ENCODE measurements at regions not wholly inside any gene's neighbourhood (a gene's known extent, or its start where the extent isn't known, plus 50 kb on each side); places are given as distances from the start of the nearest gene placed in this dataset.

DNA sequence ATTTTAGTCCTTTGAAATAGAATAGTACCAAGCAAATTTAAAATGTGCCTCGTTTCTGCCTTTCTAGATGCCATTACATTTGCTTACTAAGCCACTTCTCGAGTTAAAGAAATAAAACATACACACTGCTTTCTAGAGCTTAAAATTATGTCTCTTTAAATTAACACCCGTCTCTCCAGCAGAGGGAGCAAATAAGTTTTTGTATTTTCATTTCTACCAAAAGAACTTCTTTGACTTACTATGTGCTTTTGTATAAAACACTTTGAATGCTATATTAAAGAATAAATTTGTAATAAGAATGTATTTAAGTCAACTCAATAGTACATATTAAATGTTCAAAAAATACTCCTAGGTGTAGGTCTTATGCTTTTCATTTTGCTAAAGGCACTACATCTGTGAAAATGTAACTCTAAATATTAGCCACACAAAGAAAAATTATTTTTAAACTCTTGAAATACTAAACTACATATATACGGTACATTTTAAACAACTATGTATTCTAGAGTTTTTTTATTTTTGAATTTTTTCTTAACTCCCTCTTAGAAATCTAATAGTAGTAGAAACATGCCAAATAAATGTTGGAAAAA, 269.3 kb upstream of the MIR17HG start:
- Mint-ChIP-seq H3K4me3 (ENCODE audit: unreplicated experiment) (no peak overlapping the region), H3K9me3 (ENCODE audit: unreplicated experiment) (peaks cover 2% of the 10 kb centered on the region), H3K27ac (ENCODE audit: unreplicated experiment) (no peak overlapping the region), H3K27me3 (ENCODE audit: unreplicated experiment) (no peaks in the 10 kb centered on the region), H3K4me1 (ENCODE audit: low read depth, unreplicated experiment) (no peaks in the 10 kb centered on the region), H3K36me3 (ENCODE audit: unreplicated experiment) (no peaks in the 10 kb centered on the region)
- peak; percentile 78 for TF ChIP-seq CTCF (IDR thresholded peaks at IDR 0.05; ENCODE audit: partially characterized antibody, unreplicated experiment)
- DNase-seq, result no peak

DNA sequence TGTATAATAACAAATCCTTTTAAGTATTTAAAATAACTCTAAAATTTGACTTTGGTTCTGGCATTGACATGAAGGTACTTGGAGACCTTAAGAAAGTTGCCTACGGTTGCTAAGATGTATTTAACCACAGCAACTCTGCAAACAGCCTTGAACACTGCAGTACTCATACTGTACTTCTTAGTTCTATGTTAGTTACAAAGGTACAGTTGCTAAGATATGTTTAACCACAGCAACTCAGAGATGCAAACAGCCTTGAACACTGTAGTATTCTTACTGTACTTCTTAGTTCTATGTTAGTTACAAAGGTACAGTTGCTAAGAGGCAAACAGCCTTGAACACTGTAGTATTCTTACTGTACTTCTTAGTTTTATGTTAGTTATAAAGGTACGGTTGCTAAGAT, 268.3 kb upstream of the MIR17HG start:
- no peaks in the 10 kb centered on the region for H3K27me3 Mint-ChIP-seq (ENCODE audit: unreplicated experiment)

DNA sequence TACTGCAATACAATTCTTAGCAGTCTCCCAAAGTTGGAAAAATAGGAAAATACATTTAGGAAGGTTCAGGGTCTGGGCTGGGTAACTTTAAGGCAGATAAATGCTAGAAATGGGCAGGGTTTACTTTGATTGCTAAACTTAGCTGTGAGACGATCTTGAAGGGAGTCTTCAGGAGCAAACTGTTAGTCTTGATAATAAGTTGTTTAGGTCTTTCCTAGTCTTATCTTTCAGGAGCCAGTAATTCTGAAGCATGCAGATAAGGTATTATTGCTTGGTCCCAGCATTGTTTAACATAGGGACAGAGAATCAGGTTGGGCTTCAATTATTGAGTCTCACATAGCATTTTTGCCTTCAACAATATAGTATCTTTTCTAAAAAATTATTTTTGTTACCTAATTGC, 262.4 kb upstream of the MIR17HG start:
- H3K36me3 Mint-ChIP-seq (ENCODE audit: unreplicated experiment), result no peaks in the 10 kb centered on the region
- no peaks in the 10 kb centered on the region for H3K27me3 Mint-ChIP-seq (ENCODE audit: unreplicated experiment)
- DNase-seq, result no peak
- H3K9me3 Mint-ChIP-seq (ENCODE audit: unreplicated experiment), result peaks cover 2% of the 10 kb centered on the region
- no peak overlapping the region for H3K4me3 Mint-ChIP-seq (ENCODE audit: unreplicated experiment)
- no peak for TF ChIP-seq CTCF (IDR thresholded peaks at IDR 0.05; ENCODE audit: partially characterized antibody, unreplicated experiment)
- peaks cover 12% of the 10 kb centered on the region for H3K4me1 Mint-ChIP-seq (ENCODE audit: low read depth, unreplicated experiment)
- H3K27ac Mint-ChIP-seq (ENCODE audit: unreplicated experiment), result no peak overlapping the region

More for the DNA sequence above, 268.3 kb upstream of the MIR17HG start:
- Mint-ChIP-seq H3K36me3 (ENCODE audit: unreplicated experiment) (no peaks in the 10 kb centered on the region), H3K9me3 (ENCODE audit: unreplicated experiment) (peaks cover 2% of the 10 kb centered on the region), H3K4me1 (ENCODE audit: low read depth, unreplicated experiment) (no peaks in the 10 kb centered on the region), H3K27ac (ENCODE audit: unreplicated experiment) (no peak overlapping the region), H3K4me3 (ENCODE audit: unreplicated experiment) (no peak overlapping the region)
- TF ChIP-seq CTCF (IDR thresholded peaks at IDR 0.05; ENCODE audit: partially characterized antibody, unreplicated experiment), result no peak
- no peak for DNase-seq

GRCh38 chr13:91086936-91087716, 260.4 kb upstream of the MIR17HG start:
- Mint-ChIP-seq H3K36me3 (ENCODE audit: unreplicated experiment) (no peaks in the 10 kb centered on the region), H3K27ac (ENCODE audit: unreplicated experiment) (peak overlapping the region; percentile 8), H3K9me3 (ENCODE audit: unreplicated experiment) (peaks cover 2% of the 10 kb centered on the region), H3K4me3 (ENCODE audit: unreplicated experiment) (no peak overlapping the region), H3K4me1 (ENCODE audit: low read depth, unreplicated experiment) (peaks cover 14% of the 10 kb centered on the region), H3K27me3 (ENCODE audit: unreplicated experiment) (no peaks in the 10 kb centered on the region)
- TF ChIP-seq CTCF (IDR thresholded peaks at IDR 0.05; ENCODE audit: partially characterized antibody, unreplicated experiment), result no peak
- no peak for DNase-seq

DNA sequence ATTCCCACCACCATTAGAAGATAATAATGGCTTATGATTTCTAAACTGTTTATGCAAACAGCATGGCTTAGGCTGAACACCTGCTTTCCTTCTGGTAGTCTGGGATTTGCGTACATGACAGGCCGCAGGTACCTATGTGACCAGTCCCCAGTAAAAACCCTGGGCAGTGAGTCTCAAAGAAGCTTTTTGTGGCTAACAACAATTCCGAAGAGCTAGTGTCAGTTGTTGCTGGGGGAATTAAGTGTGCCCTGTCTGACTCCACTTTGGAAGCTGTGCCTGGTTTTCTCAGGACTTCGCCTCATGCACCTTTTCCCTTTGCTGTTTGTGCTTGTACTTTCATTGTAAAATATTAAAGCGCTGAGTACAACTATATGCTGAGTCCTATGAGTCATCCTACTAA, 250.2 kb upstream of the MIR17HG start:
- H3K36me3 Mint-ChIP-seq (ENCODE audit: unreplicated experiment), result no peaks in the 10 kb centered on the region

More for the DNA sequence above, 250.2 kb upstream of the MIR17HG start:
- no peak for DNase-seq
- TF ChIP-seq CTCF (IDR thresholded peaks at IDR 0.05; ENCODE audit: partially characterized antibody, unreplicated experiment), result no peak
- Mint-ChIP-seq H3K4me3 (ENCODE audit: unreplicated experiment) (no peak overlapping the region), H3K27me3 (ENCODE audit: unreplicated experiment) (no peaks in the 10 kb centered on the region), H3K9me3 (ENCODE audit: unreplicated experiment) (peaks cover 3% of the 10 kb centered on the region), H3K4me1 (ENCODE audit: low read depth, unreplicated experiment) (peaks cover 13% of the 10 kb centered on the region), H3K27ac (ENCODE audit: unreplicated experiment) (no peak overlapping the region)
